ENCODE measurements at regions not wholly inside any gene's neighbourhood (a gene's known extent, or its start where the extent isn't known, plus 50 kb on each side); places are given as distances from the start of the nearest gene placed in this dataset.

GRCh38 chr1:187157552-187157951, 328.8 kb downstream of the PLA2G4A start:
- no peak for TF ChIP-seq POLR2AphosphoS5 (IDR thresholded peaks at IDR 0.05; ENCODE audit: low read depth, low read length)
- no peak for TF ChIP-seq TAF1 (IDR thresholded peaks at IDR 0.05; ENCODE audit: borderline replicate concordance, low read depth, low read length)

Data from GM12892 (cell line).